ENCODE measurements at regions not wholly inside any gene's neighbourhood (a gene's known extent, or its start where the extent isn't known, plus 50 kb on each side); places are given as distances from the start of the nearest gene placed in this dataset.

GRCh38 chr10:7491230-7491629 is 80.4 kb upstream of the SFMBT2 start:
- no peak overlapping the region for H3K27ac ChIP-seq (ENCODE audit: low read depth, low read length)
- no peak overlapping the region for H3K4me2 ChIP-seq (ENCODE audit: low read depth, low read length, poor library complexity, severe bottlenecking)
- H3K79me2 ChIP-seq (ENCODE audit: insufficient read depth, low read length): no peaks in the 10 kb centered on the region
- H3K9me3 ChIP-seq (ENCODE audit: insufficient read depth, low read length): no peaks in the 10 kb centered on the region
- no peak overlapping the region for H2AFZ ChIP-seq (ENCODE audit: low read depth, low read length, severe bottlenecking)
- no peaks in the 10 kb centered on the region for H3K27me3 ChIP-seq (ENCODE audit: low read length)
- no peak overlapping the region for H3K4me3 ChIP-seq (ENCODE audit: insufficient read depth, low read length, poor library complexity, severe bottlenecking)
- peaks cover 5% of the 10 kb centered on the region; the same call in 1 of the 2 replicates for H3F3A ChIP-seq (ENCODE audit: insufficient read depth)
- TF ChIP-seq CTCF (IDR thresholded peaks at IDR 0.05; ENCODE audit: insufficient read depth, low read length, poor library complexity, severe bottlenecking) (no peak), EZH2phosphoT487 (conservative IDR thresholded peaks at IDR 0.05; ENCODE audit: low read length) (no peak)
- no peaks in the 10 kb centered on the region for H3K9me2 ChIP-seq (replicated peaks; ENCODE audit: insufficient read depth, low read length)
- no peak overlapping the region for H3K9ac ChIP-seq (ENCODE audit: low read length)
- H4K20me1 ChIP-seq (ENCODE audit: low read depth, low read length): no peaks in the 10 kb centered on the region
- no peaks in the 10 kb centered on the region for H3K36me3 ChIP-seq (ENCODE audit: low read length)

GRCh38 chr10:7488418-7488829 is 77.6 kb upstream of the SFMBT2 start:
- H3K9me2 ChIP-seq (replicated peaks; ENCODE audit: insufficient read depth, low read length): no peaks in the 10 kb centered on the region
- H2AFZ ChIP-seq (ENCODE audit: low read depth, low read length, severe bottlenecking): no peak overlapping the region
- no peaks in the 10 kb centered on the region for H3K9me3 ChIP-seq (ENCODE audit: insufficient read depth, low read length)
- no peak overlapping the region for H3K27ac ChIP-seq (ENCODE audit: low read depth, low read length)
- peaks cover 22% of the 10 kb centered on the region for H3F3A ChIP-seq (ENCODE audit: insufficient read depth)
- H3K4me3 ChIP-seq (ENCODE audit: insufficient read depth, low read length, poor library complexity, severe bottlenecking): no peak overlapping the region
- H3K36me3 ChIP-seq (ENCODE audit: low read length): no peaks in the 10 kb centered on the region
- H3K9ac ChIP-seq (ENCODE audit: low read length): no peak overlapping the region
- H4K20me1 ChIP-seq (ENCODE audit: low read depth, low read length): no peaks in the 10 kb centered on the region
- no peak for TF ChIP-seq CTCF (IDR thresholded peaks at IDR 0.05; ENCODE audit: insufficient read depth, low read length, poor library complexity, severe bottlenecking)
- no peak for TF ChIP-seq EZH2phosphoT487 (conservative IDR thresholded peaks at IDR 0.05; ENCODE audit: low read length)
- no peaks in the 10 kb centered on the region for H3K79me2 ChIP-seq (ENCODE audit: insufficient read depth, low read length)
- H3K27me3 ChIP-seq (ENCODE audit: low read length): no peaks in the 10 kb centered on the region
- no peak overlapping the region for H3K4me2 ChIP-seq (ENCODE audit: low read depth, low read length, poor library complexity, severe bottlenecking)

GRCh38 chr10:7487528-7487927 is 76.7 kb upstream of the SFMBT2 start:
- H3K36me3 ChIP-seq (ENCODE audit: low read length): no peaks in the 10 kb centered on the region
- TF ChIP-seq EZH2phosphoT487 (conservative IDR thresholded peaks at IDR 0.05; ENCODE audit: low read length) (no peak), CTCF (IDR thresholded peaks at IDR 0.05; ENCODE audit: insufficient read depth, low read length, poor library complexity, severe bottlenecking) (no peak)
- no peak overlapping the region for H2AFZ ChIP-seq (ENCODE audit: low read depth, low read length, severe bottlenecking)
- H3K4me2 ChIP-seq (ENCODE audit: low read depth, low read length, poor library complexity, severe bottlenecking): no peak overlapping the region
- no peaks in the 10 kb centered on the region for H4K20me1 ChIP-seq (ENCODE audit: low read depth, low read length)
- no peaks in the 10 kb centered on the region for H3K79me2 ChIP-seq (ENCODE audit: insufficient read depth, low read length)
- no peak overlapping the region for H3K27ac ChIP-seq (ENCODE audit: low read depth, low read length)
- no peak overlapping the region for H3K4me3 ChIP-seq (ENCODE audit: insufficient read depth, low read length, poor library complexity, severe bottlenecking)
- no peak overlapping the region for H3K9ac ChIP-seq (ENCODE audit: low read length)
- H3K9me2 ChIP-seq (replicated peaks; ENCODE audit: insufficient read depth, low read length): no peaks in the 10 kb centered on the region
- no peaks in the 10 kb centered on the region for H3K27me3 ChIP-seq (ENCODE audit: low read length)
- H3K9me3 ChIP-seq (ENCODE audit: insufficient read depth, low read length): no peaks in the 10 kb centered on the region
- peaks cover 25% of the 10 kb centered on the region for H3F3A ChIP-seq (ENCODE audit: insufficient read depth)
